Stimulated activated naive CD8-positive, alpha-beta T cell treated with anti-CD3 and anti-CD28 coated beads, Interleukin-15, amount 100 ng/mL, for 72 hours (primary cell): ENCODE measurements at regions not wholly inside any gene's neighbourhood (a gene's known extent, or its start where the extent isn't known, plus 50 kb on each side); places are given as distances from the start of the nearest gene placed in this dataset.
"Not testable (repeated sequence)": the region's sequence is repeated elsewhere in the genome, so short reads cannot be mapped to it uniquely, and the experiment has no call there.

Experiments used
- ATAC-seq: fragments of 150-1000 bp; cut with Tn5 transposase; 2 replicates; pipeline ENCODE4 v1.10.0; 2021; ENCODE audit warnings: mild to moderate bottlenecking, moderate library complexity
- DNase-seq, 2 donors: peaks; one replicate each; pipeline ENCODE4 v3.0.0; 2021 to 2022
- H3K27ac Mint-ChIP-seq, 2 donors: one replicate each; pipeline ENCODE4 v1.8.0; 2022; ENCODE audit warnings: mild to moderate bottlenecking in 2 of 2, mixed read lengths in 2 of 2, moderate library complexity in 2 of 2
- H3K27me3 Mint-ChIP-seq: one replicate; pipeline ENCODE4 v1.8.0; 2022; ENCODE audit warnings: mixed read lengths
- H3K4me1 Mint-ChIP-seq: one replicate; pipeline ENCODE4 v1.8.0; 2022; ENCODE audit warnings: mild to moderate bottlenecking, mixed read lengths
- H3K4me3 Mint-ChIP-seq, 2 donors: one replicate each; pipeline ENCODE4 v1.8.0; 2022; ENCODE audit warnings: mild to moderate bottlenecking in 2 of 2, mixed read lengths in 2 of 2, moderate library complexity in 1 of 2
- H3K9me3 Mint-ChIP-seq, 2 donors: one replicate each; pipeline ENCODE4 v1.8.0; 2022; ENCODE audit warnings: mixed read lengths in 2 of 2

- H3K9me3 Mint-ChIP-seq: peaks cover 5 to 7% of the 10 kb centered on the region in 2 donors
- no peak overlapping the region for H3K4me3 Mint-ChIP-seq
- H3K27ac Mint-ChIP-seq: no peak overlapping the region
- H3K4me1 Mint-ChIP-seq: no peaks in the 10 kb centered on the region
- ATAC-seq (peak; percentile 61), DNase-seq (peak; percentile 13 to 37)
- H3K27me3 Mint-ChIP-seq: no peaks in the 10 kb centered on the region
Observed at GRCh38 chr6:144931172-144932035, 646.3 kb downstream of the UTRN start.

DNA sequence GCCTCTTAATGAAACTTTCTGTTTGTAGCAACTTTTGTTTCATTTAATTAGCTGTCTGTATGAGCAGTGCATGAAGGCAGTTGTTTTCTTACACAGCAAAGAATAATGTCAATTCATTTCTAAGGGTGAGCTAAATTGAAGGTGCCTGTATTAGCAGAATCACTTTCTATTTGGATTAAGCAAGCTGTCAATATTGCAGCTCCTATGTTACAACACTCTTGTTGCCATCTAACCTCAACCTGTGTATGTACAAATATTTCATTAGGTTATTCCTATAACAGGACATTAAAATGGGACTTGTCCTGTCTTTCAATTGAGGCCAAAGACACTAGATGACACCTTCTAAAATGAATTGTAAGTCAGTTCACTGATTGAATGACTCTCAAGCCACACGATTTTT is 647.5 kb downstream of the UTRN start:
- Mint-ChIP-seq H3K9me3 (peaks cover 5 to 7% of the 10 kb centered on the region in 2 donors), H3K27me3 (no peaks in the 10 kb centered on the region), H3K4me3 (no peak overlapping the region), H3K27ac (no peak overlapping the region), H3K4me1 (no peaks in the 10 kb centered on the region)
- ATAC-seq: no peak
- DNase-seq: no peak

DNA sequence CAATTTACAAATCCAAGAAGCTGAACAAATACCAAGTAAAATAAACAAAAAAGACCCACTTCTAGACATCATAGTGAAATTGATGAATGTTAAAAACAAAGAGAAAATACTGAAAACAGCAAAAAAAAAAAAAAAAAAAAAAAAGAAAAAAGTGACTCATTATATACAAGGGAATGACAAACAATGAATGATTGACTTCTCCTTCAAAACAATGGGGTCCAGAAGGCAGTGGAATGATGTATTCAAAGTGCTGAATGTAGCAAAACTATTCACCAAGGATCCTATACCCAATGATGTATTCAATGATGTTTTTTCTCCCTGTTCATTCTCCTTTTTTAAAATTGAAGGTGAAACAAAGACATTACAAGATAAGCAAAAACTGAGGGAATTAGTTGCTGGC is 650.0 kb downstream of the UTRN start:
- no peaks in the 10 kb centered on the region for H3K4me1 Mint-ChIP-seq
- no peak for DNase-seq
- H3K27ac Mint-ChIP-seq: no peak overlapping the region
- no peak for ATAC-seq
- peaks cover 5 to 7% of the 10 kb centered on the region in 2 donors for H3K9me3 Mint-ChIP-seq
- H3K27me3 Mint-ChIP-seq: no peaks in the 10 kb centered on the region
- no peak overlapping the region for H3K4me3 Mint-ChIP-seq

DNA sequence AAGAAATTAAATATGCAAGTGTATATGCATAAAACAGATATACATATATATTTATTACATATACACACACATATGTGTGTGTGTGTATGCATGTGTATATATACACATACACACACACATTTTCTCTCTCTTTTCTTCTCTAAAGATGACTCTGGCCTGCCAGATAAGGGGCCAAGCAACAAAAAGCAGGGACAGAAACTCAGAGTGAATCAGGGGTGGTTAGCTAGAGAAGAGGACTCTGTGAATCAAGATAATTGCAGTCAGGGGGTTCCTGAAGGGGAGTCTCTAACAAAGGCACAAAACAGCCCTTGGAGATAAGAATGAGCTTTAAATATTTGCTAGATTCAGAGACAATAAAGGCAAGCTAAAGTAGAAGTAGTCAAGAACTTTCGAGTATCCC is 650.5 kb downstream of the UTRN start:
- Mint-ChIP-seq H3K27me3 (no peaks in the 10 kb centered on the region), H3K9me3 (peaks cover 5 to 7% of the 10 kb centered on the region in 2 donors), H3K4me3 (no peak overlapping the region), H3K4me1 (no peaks in the 10 kb centered on the region), H3K27ac (no peak overlapping the region)
- no peak for DNase-seq
- no peak for ATAC-seq

- no peak for ATAC-seq
- Mint-ChIP-seq H3K27me3 (no peaks in the 10 kb centered on the region), H3K4me1 (no peaks in the 10 kb centered on the region), H3K27ac (no peak overlapping the region), H3K9me3 (peaks cover 5 to 7% of the 10 kb centered on the region in 2 donors), H3K4me3 (no peak overlapping the region)
- DNase-seq: no peak
Observed at GRCh38 chr6:144936764-144937163, 651.6 kb downstream of the UTRN start.

GRCh38 chr6:144939921-144940320 is 654.8 kb downstream of the UTRN start:
- peaks cover 4% of the 10 kb centered on the region for H3K27me3 Mint-ChIP-seq
- ATAC-seq: no peak
- no peaks in the 10 kb centered on the region for H3K4me1 Mint-ChIP-seq
- no peak overlapping the region for H3K4me3 Mint-ChIP-seq
- no peak for DNase-seq
- H3K9me3 Mint-ChIP-seq: no peaks in the 10 kb centered on the region
- H3K27ac Mint-ChIP-seq: no peak overlapping the region

DNA sequence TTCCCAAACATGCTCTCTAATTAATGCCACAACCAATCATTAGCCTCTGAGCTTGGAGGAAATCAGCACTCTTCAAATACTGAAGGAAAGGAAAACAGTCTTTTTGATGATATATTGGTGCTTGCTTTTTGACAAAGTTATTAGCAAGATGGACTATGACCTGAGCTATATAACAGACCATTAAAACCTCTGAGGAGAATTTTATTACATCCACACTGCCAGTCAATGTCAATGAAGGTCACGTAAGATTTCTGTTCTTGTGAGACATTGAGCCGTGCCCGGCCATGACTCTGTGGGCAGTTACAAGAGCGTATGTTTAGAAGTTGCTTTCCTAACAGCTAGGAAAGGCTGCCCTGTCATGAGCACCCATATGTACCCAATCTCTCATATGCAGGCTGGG is 659.0 kb downstream of the UTRN start:
- DNase-seq (no peak), ATAC-seq (no peak)
- Mint-ChIP-seq H3K4me3 (no peak overlapping the region), H3K9me3 (no peaks in the 10 kb centered on the region), H3K27ac (no peak overlapping the region), H3K27me3 (peaks cover 9% of the 10 kb centered on the region), H3K4me1 (no peaks in the 10 kb centered on the region)

DNA sequence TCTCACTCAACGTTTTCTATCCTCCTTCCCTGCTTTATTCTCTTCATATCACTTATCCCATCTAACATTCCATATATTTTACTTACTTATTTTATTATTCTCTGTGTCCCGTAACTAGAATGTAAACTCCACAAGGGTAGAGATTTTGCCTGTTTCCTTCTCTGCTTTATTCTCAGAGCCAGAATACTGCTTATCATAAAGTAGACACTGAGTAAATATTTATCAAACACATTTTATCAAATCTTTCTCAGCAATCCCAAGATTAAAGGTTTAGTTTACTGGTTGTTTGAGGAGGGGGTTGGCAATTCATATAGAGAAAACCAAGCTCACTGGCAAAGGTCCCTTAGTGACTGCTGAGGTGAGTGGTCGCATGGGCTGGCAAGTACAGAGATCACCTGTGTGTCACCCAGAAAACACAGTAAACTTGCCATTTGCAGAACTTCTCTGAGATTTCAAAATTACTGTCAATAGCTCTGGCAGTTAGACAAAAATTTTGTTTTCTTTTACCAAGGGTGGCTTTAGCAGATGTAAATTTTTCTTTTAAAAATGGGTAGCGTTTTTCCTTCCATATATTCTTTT is 662.4 kb downstream of the UTRN start:
- Mint-ChIP-seq H3K4me3 (no peak overlapping the region), H3K27me3 (peaks cover 9% of the 10 kb centered on the region), H3K9me3 (no peaks in the 10 kb centered on the region), H3K27ac (no peak overlapping the region), H3K4me1 (no peaks in the 10 kb centered on the region)
- DNase-seq (no peak), ATAC-seq (no peak)

DNA sequence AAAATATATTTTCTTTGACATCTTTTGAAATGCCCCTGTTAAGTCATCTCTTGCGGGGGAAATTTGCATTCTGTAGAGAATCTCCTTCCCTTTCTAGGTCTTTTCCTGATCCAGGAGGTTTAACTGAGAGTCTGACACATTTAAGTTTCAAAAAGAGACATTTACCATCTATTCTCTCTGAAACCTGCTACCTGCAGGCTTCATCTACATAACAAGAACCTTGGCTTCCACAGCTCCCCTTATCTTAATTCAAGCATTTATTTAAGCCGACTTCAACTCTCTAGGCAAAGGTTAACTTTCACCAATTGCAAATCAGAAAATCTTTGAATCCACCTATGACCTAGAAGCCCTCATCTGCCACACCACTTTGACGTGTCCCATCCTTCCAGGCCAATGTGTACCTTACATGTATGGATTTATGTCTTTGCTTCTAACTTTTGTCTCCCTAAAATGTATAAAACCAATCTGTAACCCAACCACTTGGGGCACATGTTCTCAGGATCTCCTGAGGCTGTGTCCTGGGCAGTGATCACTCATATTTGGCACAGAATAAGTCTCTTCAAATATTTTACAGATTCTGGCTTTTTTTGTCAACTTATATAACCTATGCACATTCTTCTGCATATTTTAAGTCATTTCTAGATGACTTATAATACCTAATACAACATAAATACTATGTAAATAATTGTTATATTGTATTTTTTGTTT is 666.7 kb downstream of the UTRN start:
- no peak for ATAC-seq
- no peak for DNase-seq
- H3K4me1 Mint-ChIP-seq: no peaks in the 10 kb centered on the region
- H3K27me3 Mint-ChIP-seq: no peaks in the 10 kb centered on the region
- no peaks in the 10 kb centered on the region for H3K9me3 Mint-ChIP-seq
- H3K27ac Mint-ChIP-seq: peak overlapping the region in 1 of 2 donors; percentile 2
- H3K4me3 Mint-ChIP-seq: no peak overlapping the region

- ATAC-seq (no peak), DNase-seq (no peak)
- no peak overlapping the region for H3K4me3 Mint-ChIP-seq
- no peaks in the 10 kb centered on the region for H3K27me3 Mint-ChIP-seq
- no peaks in the 10 kb centered on the region for H3K4me1 Mint-ChIP-seq
- H3K9me3 Mint-ChIP-seq: no peaks in the 10 kb centered on the region
- no peak overlapping the region for H3K27ac Mint-ChIP-seq
Observed at GRCh38 chr6:144952456-144953240, 667.5 kb downstream of the UTRN start.

DNA sequence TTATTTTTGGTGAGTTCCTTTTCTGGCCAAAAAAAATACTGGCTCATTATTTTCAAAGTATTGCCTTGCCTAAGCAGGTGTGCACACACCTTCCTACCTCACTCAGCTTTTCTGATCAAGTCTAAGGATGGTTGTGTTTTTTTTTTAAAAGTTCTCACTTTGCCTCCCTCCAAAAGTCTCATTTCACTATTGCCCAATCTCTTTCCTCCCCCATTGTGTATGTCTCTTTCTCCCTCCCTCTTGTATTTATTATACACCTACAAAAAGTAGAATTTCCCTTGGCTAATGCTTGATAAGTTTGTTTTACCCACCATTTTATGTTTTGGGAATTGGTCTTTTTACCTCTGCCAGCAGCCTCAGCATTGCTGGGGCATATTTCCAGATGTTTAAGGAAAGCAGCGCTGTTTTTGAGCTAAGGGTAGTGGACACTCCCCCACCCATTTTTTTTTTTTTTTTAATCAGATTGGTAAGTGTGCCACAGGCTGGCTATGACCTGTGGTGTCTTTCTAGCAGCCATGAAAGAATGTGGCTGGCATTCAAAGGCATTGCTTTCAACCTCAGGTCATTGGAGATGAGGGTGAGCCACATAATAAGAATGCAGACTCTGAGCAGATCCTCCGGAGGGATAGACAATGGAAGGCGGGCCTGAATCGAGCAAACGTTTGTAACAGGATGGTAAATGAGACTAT is 668.6 kb downstream of the UTRN start:
- Mint-ChIP-seq H3K27ac (no peak overlapping the region), H3K4me1 (no peaks in the 10 kb centered on the region), H3K4me3 (no peak overlapping the region), H3K27me3 (no peaks in the 10 kb centered on the region), H3K9me3 (no peaks in the 10 kb centered on the region)
- no peak for ATAC-seq
- DNase-seq: no peak

DNA sequence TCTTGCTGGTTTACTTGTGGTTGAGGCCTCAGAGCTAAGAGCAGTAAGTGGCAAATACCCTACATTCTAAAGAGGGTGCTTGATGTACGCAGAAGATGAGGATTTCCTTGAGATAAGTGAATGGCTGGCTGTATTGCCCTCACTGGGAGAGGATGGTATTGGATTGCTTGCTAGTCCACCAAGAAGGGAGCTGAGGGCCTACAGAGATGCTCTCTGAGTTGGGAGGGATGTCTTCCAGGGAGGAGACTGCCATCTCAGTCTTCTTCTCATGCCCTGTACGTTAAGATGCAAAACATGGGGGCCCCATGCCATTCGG is 669.1 kb downstream of the UTRN start:
- Mint-ChIP-seq H3K27me3 (no peaks in the 10 kb centered on the region), H3K4me3 (no peak overlapping the region), H3K27ac (no peak overlapping the region), H3K4me1 (no peaks in the 10 kb centered on the region), H3K9me3 (no peaks in the 10 kb centered on the region)
- no peak for DNase-seq
- ATAC-seq: no peak

DNA sequence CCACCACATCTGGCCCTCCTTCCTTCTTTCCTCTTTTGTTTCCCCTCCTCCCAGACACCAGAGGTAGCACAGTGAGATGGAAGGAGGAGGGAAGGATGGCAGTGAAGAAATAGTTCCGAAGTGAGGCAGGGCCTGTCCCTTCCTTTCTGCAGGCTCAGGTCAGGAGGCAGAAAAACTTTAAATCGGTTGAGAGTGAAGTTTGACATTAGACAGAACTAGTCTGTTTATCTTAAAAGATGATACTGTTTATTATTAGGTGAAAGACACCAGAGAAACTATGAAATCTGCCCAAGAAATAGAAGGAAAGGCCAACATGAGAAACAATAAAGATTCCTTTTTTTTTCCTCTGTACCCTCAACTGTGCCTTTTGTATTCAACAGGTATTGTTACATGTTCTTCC is 670.3 kb downstream of the UTRN start:
- Mint-ChIP-seq H3K4me1 (no peaks in the 10 kb centered on the region), H3K9me3 (no peaks in the 10 kb centered on the region), H3K27me3 (no peaks in the 10 kb centered on the region), H3K27ac (no peak overlapping the region), H3K4me3 (no peak overlapping the region)
- no peak for ATAC-seq
- DNase-seq: no peak

GRCh38 chr6:144955859-144956258 is 670.7 kb downstream of the UTRN start:
- Mint-ChIP-seq H3K4me3 (no peak overlapping the region), H3K27ac (no peak overlapping the region), H3K27me3 (no peaks in the 10 kb centered on the region), H3K4me1 (no peaks in the 10 kb centered on the region), H3K9me3 (no peaks in the 10 kb centered on the region)
- DNase-seq: no peak
- no peak for ATAC-seq

- not testable (repeated sequence) for H3K27ac Mint-ChIP-seq, H3K9me3 Mint-ChIP-seq
Observed at GRCh38 chr6:144956697-144957096, 671.6 kb downstream of the UTRN start.

More at GRCh38 chr6:144956697-144957096, 671.6 kb downstream of the UTRN start:
- H3K27me3 Mint-ChIP-seq, H3K4me1 Mint-ChIP-seq, H3K4me3 Mint-ChIP-seq, ATAC-seq, DNase-seq: not testable (repeated sequence)
